A549 (cell line): ENCODE measurements at regions not wholly inside any gene's neighbourhood (a gene's known extent, or its start where the extent isn't known, plus 50 kb on each side); places are given as distances from the start of the nearest gene placed in this dataset.

ENCODE experiments used
- EP300 ChIP-seq, 2 experiments: fragments of >200 bp; sonication (Bioruptor Twin); formaldehyde crosslinking; IDR thresholded peaks; 2 replicates in 1 of 2; 3 replicates in 1 of 2; pipeline ENCODE4 v1.6.1; 2016 to 2017
- ESRRA ChIP-seq: fragments of 150-350 bp; IDR thresholded peaks from 2 replicates; pipeline ENCODE4 v1.6.1; 2014; ENCODE audit warnings: mild to moderate bottlenecking, low read length, borderline replicate concordance
- GATA3 ChIP-seq: IDR thresholded peaks from 2 replicates; pipeline ENCODE4 v1.6.1; 2012; ENCODE audit warnings: borderline replicate concordance
- HDAC2 ChIP-seq: fragments of 200-600 bp; sonication (generic); IDR thresholded peaks from 2 replicates; pipeline ENCODE4 v1.6.1; 2016
- HOXB5 ChIP-seq: fragments of 250-450 bp; sonication (Bioruptor Pico); IDR thresholded peaks from 2 replicates; pipeline ENCODE4 v1.5.0; 2020; ENCODE audit warnings: mild to moderate bottlenecking, moderate library complexity
- JUNB ChIP-seq: fragments of >200 bp; sonication (Bioruptor Twin); formaldehyde crosslinking; IDR thresholded peaks from 2 replicates; pipeline ENCODE4 v1.6.1; 2016
- POLR2A ChIP-seq: IDR thresholded peaks from 2 replicates; pipeline ENCODE4 v1.6.1; 2012; ENCODE audit warnings: mild to moderate bottlenecking, low read length
- RAD21 ChIP-seq, 2 experiments: fragments of >200 bp in 1 of 2; sonication (Bioruptor Twin) in 1 of 2; formaldehyde crosslinking in 1 of 2; IDR thresholded peaks in 1 of 2; conservative IDR thresholded peaks in 1 of 2; 2 replicates in 1 of 2; 3 replicates in 1 of 2; pipeline ENCODE4 v1.6.1; 2012 to 2018; ENCODE audit warnings: inconsistent platforms in 1 of 2
- RCOR1 ChIP-seq: fragments of 150-350 bp; IDR thresholded peaks from 2 replicates; pipeline ENCODE4 v1.6.1; 2014; ENCODE audit warnings: antibody characterized with exemption, low read length, low read depth
- ZFP36 ChIP-seq: fragments of 450-650 bp; IDR thresholded peaks from 2 replicates; pipeline ENCODE4 v1.6.1; 2014; ENCODE audit warnings: borderline replicate concordance; ENCODE audit not compliant: partially characterized antibody
- TF ChIP-seq, protein P1 (sequence below): fragments of >200 bp; sonication (Bioruptor Twin); formaldehyde crosslinking; IDR thresholded peaks from 3 replicates; pipeline ENCODE4 v1.5.1; 2016
- TF ChIP-seq, protein P2 (sequence below): fragments of 250-450 bp; sonication (Bioruptor Pico); IDR thresholded peaks from 2 replicates; pipeline ENCODE4 v1.5.0; 2021; ENCODE audit warnings: mild to moderate bottlenecking, moderate library complexity, borderline replicate concordance

DNA sequence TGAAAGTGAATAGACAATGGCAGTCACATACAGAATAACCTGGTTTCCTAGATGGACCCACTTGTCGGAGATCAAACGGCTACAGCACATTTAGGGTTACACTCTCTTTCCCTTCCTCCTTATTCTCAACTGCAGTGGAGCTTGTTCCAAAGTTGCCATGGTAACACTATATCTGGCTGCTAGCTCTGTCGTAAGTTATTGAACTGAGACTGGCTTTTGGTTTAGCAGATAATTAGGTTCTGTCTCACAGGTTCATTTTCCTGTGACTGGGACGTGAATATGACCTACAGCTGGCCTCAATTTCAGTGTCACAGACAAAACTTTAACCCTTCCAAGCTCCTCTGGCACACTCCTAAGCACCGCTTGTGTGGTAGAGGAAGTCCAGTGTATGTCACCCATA is 875.8 kb downstream of the USP25 start:
- TF ChIP-seq ZFP36 (no peak), RAD21 (conservative IDR thresholded peaks at IDR 0.05 in 1 of 2, IDR thresholded peaks at IDR 0.05 in 1 of 2) (no peak), GATA3 (no peak), POLR2A (no peak), EP300 (IDR thresholded peaks at IDR 0.05) (no peak), HOXB5 (CRISPR knock-in tag) (no peak), JUNB (no peak), ESRRA (no peak), RCOR1 (no peak), HDAC2 (no peak)
- TF ChIP-seq, protein P1, sequence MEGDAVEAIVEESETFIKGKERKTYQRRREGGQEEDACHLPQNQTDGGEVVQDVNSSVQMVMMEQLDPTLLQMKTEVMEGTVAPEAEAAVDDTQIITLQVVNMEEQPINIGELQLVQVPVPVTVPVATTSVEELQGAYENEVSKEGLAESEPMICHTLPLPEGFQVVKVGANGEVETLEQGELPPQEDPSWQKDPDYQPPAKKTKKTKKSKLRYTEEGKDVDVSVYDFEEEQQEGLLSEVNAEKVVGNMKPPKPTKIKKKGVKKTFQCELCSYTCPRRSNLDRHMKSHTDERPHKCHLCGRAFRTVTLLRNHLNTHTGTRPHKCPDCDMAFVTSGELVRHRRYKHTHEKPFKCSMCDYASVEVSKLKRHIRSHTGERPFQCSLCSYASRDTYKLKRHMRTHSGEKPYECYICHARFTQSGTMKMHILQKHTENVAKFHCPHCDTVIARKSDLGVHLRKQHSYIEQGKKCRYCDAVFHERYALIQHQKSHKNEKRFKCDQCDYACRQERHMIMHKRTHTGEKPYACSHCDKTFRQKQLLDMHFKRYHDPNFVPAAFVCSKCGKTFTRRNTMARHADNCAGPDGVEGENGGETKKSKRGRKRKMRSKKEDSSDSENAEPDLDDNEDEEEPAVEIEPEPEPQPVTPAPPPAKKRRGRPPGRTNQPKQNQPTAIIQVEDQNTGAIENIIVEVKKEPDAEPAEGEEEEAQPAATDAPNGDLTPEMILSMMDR, result no peak
- TF ChIP-seq, protein P2, sequence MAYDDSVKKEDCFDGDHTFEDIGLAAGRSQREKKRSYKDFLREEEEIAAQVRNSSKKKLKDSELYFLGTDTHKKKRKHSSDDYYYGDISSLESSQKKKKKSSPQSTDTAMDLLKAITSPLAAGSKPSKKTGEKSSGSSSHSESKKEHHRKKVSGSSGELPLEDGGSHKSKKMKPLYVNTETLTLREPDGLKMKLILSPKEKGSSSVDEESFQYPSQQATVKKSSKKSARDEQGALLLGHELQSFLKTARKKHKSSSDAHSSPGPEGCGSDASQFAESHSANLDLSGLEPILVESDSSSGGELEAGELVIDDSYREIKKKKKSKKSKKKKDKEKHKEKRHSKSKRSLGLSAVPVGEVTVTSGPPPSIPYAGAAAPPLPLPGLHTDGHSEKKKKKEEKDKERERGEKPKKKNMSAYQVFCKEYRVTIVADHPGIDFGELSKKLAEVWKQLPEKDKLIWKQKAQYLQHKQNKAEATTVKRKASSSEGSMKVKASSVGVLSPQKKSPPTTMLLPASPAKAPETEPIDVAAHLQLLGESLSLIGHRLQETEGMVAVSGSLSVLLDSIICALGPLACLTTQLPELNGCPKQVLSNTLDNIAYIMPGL (CRISPR knock-in tag), result no peak
